B cell (primary cell): ENCODE measurements at regions not wholly inside any gene's neighbourhood (a gene's known extent, or its start where the extent isn't known, plus 50 kb on each side); places are given as distances from the start of the nearest gene placed in this dataset.

Experiments used
- ATAC-seq: fragments of 200-7000 bp; cut with Tn5 transposase; one replicate; pipeline ENCODE4 v1.10.0; 2021; ENCODE audit warnings: low read depth, mild to moderate bottlenecking, moderate number of reproducible peaks, moderate library complexity
- CTCF ChIA-PET: fragments of 350-600 bp; sonication (Branson Sonifier 250); formaldehyde crosslinking; loops from one replicate; lab custom pipeline; 2021; ENCODE audit warnings: antibody characterized with exemption, inconsistent platforms; lab: Charles Lee
- POLR2A ChIA-PET: fragments of 350-600 bp; sonication (Branson Sonifier 250); formaldehyde crosslinking; loops from one replicate; lab custom pipeline; 2021; ENCODE audit warnings: antibody characterized with exemption; lab: Charles Lee
- DNase-seq: peaks from one replicate; pipeline ENCODE4 v3.0.0; 2013
- H2AFZ ChIP-seq: 2 replicates; pipeline ENCODE4 v1.6.1; 2012; ENCODE audit warnings: mild to moderate bottlenecking, low read depth, low read length; ENCODE audit not compliant: insufficient read depth, poor library complexity, severe bottlenecking
- H3K27ac ChIP-seq, 2 donors: 1 replicate in 1 of 2; 2 replicates in 1 of 2; pipeline ENCODE4 v1.5.1; 2012 to 2013; ENCODE audit warnings: low read length in 2 of 2, mild to moderate bottlenecking in 2 of 2, moderate library complexity in 1 of 2
- H3K27me3 ChIP-seq, 4 experiments: fragments of 200-600 bp in 1 of 4; sonication (generic) in 1 of 4; replicated peaks in 1 of 4; 1 replicate in 2 of 4; 2 replicates in 2 of 4; pipeline versions ENCODE4 v1.6.1 to v1.7.0; 2013 to 2016; ENCODE audit warnings: low read length in 3 of 4, mild to moderate bottlenecking in 2 of 4, mixed read lengths in 1 of 4, moderate library complexity in 1 of 4; ENCODE audit not compliant: insufficient read depth in 4 of 4, control insufficient read depth in 3 of 4; ENCODE audit errors: control extremely low read depth in 1 of 4
- H3K36me3 ChIP-seq, 2 experiments: replicated peaks in 1 of 2; 1 replicate in 1 of 2; 2 replicates in 1 of 2; pipeline versions ENCODE4 v1.6.1 to v1.7.1; 2013; ENCODE audit warnings: low read length in 1 of 2; ENCODE audit not compliant: insufficient read depth in 2 of 2, control insufficient read depth in 1 of 2; ENCODE audit errors: control extremely low read depth in 1 of 2, extremely low read depth in 1 of 2
- H3K4me1 ChIP-seq, 2 donors: fragments of 200-600 bp in 1 of 2; sonication (generic) in 1 of 2; 1 replicate in 1 of 2; 2 replicates in 1 of 2; pipeline versions ENCODE4 v1.5.1 to v1.6.1; 2013 to 2017; ENCODE audit warnings: low read length in 2 of 2; ENCODE audit not compliant: control insufficient read depth in 2 of 2, insufficient read depth in 2 of 2
- H3K4me2 ChIP-seq: replicated peaks from 2 replicates; pipeline ENCODE3; 2012; ENCODE audit warnings: mild to moderate bottlenecking, low read depth, low read length; ENCODE audit not compliant: poor library complexity, severe bottlenecking
- H3K4me3 ChIP-seq, 5 experiments: fragments of 200-600 bp in 1 of 5; sonication (generic) in 1 of 5; 1 replicate in 3 of 5; 2 replicates in 2 of 5; pipeline versions ENCODE4 v1.5.1 to v1.7.0; 2011 to 2016; ENCODE audit warnings: low read length in 4 of 5, mild to moderate bottlenecking in 4 of 5, low read depth in 2 of 5, control low read depth in 1 of 5, moderate library complexity in 1 of 5; ENCODE audit not compliant: insufficient read depth in 1 of 5; ENCODE audit errors: control extremely low read depth in 1 of 5, extremely low read depth in 1 of 5
- H3K79me2 ChIP-seq: fragments of 200-600 bp; sonication (generic); one replicate; pipeline ENCODE4 v1.6.0; 2016; ENCODE audit warnings: low read length; ENCODE audit not compliant: control insufficient read depth, insufficient read depth
- H3K9ac ChIP-seq: fragments of 200-600 bp; sonication (generic); 2 replicates; pipeline ENCODE4 v1.6.1; 2017; ENCODE audit warnings: mild to moderate bottlenecking, low read length, moderate library complexity
- H3K9me3 ChIP-seq, 3 donors: one replicate each; pipeline versions ENCODE4 v1.6.1 to v1.7.1; 2013; ENCODE audit warnings: low read length in 2 of 3; ENCODE audit not compliant: control insufficient read depth in 2 of 3, insufficient read depth in 1 of 3; ENCODE audit errors: control extremely low read depth in 1 of 3
- H4K20me1 ChIP-seq: 2 replicates; pipeline ENCODE4 v1.6.0; 2012; ENCODE audit warnings: mild to moderate bottlenecking, low read length; ENCODE audit not compliant: insufficient read depth, control insufficient read depth, poor library complexity, severe bottlenecking
- H3K27ac Mint-ChIP-seq: one replicate; pipeline ENCODE4 v1.8.0; 2021; ENCODE audit warnings: mixed read lengths
- H3K27me3 Mint-ChIP-seq: one replicate; pipeline ENCODE4 v1.8.0; 2021; ENCODE audit warnings: mixed read lengths
- H3K4me1 Mint-ChIP-seq: one replicate; pipeline ENCODE4 v1.8.0; 2021; ENCODE audit warnings: mixed read lengths
- H3K4me3 Mint-ChIP-seq: one replicate; pipeline ENCODE4 v1.8.0; 2021; ENCODE audit warnings: mixed read lengths
- H3K9me3 Mint-ChIP-seq: one replicate; pipeline ENCODE4 v1.8.0; 2022; ENCODE audit warnings: mixed read lengths; ENCODE audit not compliant: insufficient read depth
- CTCF ChIP-seq: fragments of 200-600 bp; IDR thresholded peaks from one replicate; pipeline ENCODE4 v1.8.0; 2022; ENCODE audit warnings: antibody characterized with exemption, mild to moderate bottlenecking
- EZH2 ChIP-seq: IDR thresholded peaks from 2 replicates; pipeline ENCODE4 v1.6.1; 2012; ENCODE audit warnings: borderline replicate concordance, low read depth, mild to moderate bottlenecking, moderate library complexity, low read length; ENCODE audit not compliant: insufficient read depth, poor library complexity, severe bottlenecking
- WGBS: methylation state at CpG from one replicate; pipeline ENCODE4 v1.1.5; 2013; ENCODE audit warnings: missing lambda C conversion rate; ENCODE audit not compliant: insufficient coverage; 5-methylcytosine and 5-hydroxymethylcytosine counted together
- intact Hi-C: fragments of 100-400 bp; cut with micrococcal nuclease; formaldehyde crosslinking; loops from one replicate; pipeline ENCODE4 v1.10.0; 2022

- Histone ChIP-seq H4K20me1 (no peaks in the 10 kb centered on the region), H3K4me2 (no peak overlapping the region), H3K9me3 (peaks cover 0 to 1% (median 0%) of the 10 kb centered on the region in 3 donors), H3K36me3 (no peaks in the 10 kb centered on the region), H3K27ac (no peak overlapping the region), H3K79me2 (no peaks in the 10 kb centered on the region), H3K27me3 (no peaks in the 10 kb centered on the region), H2AFZ (no peak overlapping the region), H3K4me1 (no peaks in the 10 kb centered on the region), H3K9ac (no peak overlapping the region), H3K4me3 (no peak overlapping the region)
- Mint-ChIP-seq H3K27me3 (no peaks in the 10 kb centered on the region), H3K4me1 (no peaks in the 10 kb centered on the region), H3K9me3 (peaks cover 5% of the 10 kb centered on the region), H3K27ac (no peak overlapping the region), H3K4me3 (no peak overlapping the region)
- CTCF ChIA-PET, result no interaction called here
- no CpG with 5 or more reads among the region's 2 CpGs for WGBS
- TF ChIP-seq CTCF, result no peak
- no peak for TF ChIP-seq EZH2
- DNase-seq (no peak), ATAC-seq (no peak)
- intact Hi-C loops, result no loop called here
- POLR2A ChIA-PET, result no interaction called here
These were observed 896.5 kb downstream of the GATA3 start for GRCh38 chr10:8950978-8951377.

- no peak overlapping the region for H3K4me3 Mint-ChIP-seq
- H3K27ac ChIP-seq, result no peak overlapping the region
- H3K4me1 Mint-ChIP-seq, result no peaks in the 10 kb centered on the region
- POLR2A ChIA-PET, result no interaction called here
- no peaks in the 10 kb centered on the region for H4K20me1 ChIP-seq
- H3K9me3 ChIP-seq, result peaks cover 0 to 1% (median 0%) of the 10 kb centered on the region in 3 donors
- no CpG with 5 or more reads among the region's 7 CpGs for WGBS
- no peak overlapping the region for H2AFZ ChIP-seq
- H3K9ac ChIP-seq, result no peak overlapping the region
- H3K27me3 Mint-ChIP-seq, result no peaks in the 10 kb centered on the region
- CTCF ChIA-PET, result no interaction called here
- ATAC-seq (no peak), DNase-seq (no peak)
- no peaks in the 10 kb centered on the region for H3K4me1 ChIP-seq
- H3K27me3 ChIP-seq, result no peaks in the 10 kb centered on the region
- H3K4me2 ChIP-seq, result no peak overlapping the region
- no peaks in the 10 kb centered on the region for H3K79me2 ChIP-seq
- TF ChIP-seq CTCF, result no peak
- TF ChIP-seq EZH2, result no peak
- peaks cover 5% of the 10 kb centered on the region for H3K9me3 Mint-ChIP-seq
- no peak overlapping the region for H3K4me3 ChIP-seq
- no peaks in the 10 kb centered on the region for H3K36me3 ChIP-seq
- intact Hi-C loops, result no loop called here
- H3K27ac Mint-ChIP-seq, result no peak overlapping the region
These were observed 897.1 kb downstream of the GATA3 start for GRCh38 chr10:8951440-8952089.
